ENCODE measurements at regions not wholly inside any gene's neighbourhood (a gene's known extent, or its start where the extent isn't known, plus 50 kb on each side); places are given as distances from the start of the nearest gene placed in this dataset.

DNA sequence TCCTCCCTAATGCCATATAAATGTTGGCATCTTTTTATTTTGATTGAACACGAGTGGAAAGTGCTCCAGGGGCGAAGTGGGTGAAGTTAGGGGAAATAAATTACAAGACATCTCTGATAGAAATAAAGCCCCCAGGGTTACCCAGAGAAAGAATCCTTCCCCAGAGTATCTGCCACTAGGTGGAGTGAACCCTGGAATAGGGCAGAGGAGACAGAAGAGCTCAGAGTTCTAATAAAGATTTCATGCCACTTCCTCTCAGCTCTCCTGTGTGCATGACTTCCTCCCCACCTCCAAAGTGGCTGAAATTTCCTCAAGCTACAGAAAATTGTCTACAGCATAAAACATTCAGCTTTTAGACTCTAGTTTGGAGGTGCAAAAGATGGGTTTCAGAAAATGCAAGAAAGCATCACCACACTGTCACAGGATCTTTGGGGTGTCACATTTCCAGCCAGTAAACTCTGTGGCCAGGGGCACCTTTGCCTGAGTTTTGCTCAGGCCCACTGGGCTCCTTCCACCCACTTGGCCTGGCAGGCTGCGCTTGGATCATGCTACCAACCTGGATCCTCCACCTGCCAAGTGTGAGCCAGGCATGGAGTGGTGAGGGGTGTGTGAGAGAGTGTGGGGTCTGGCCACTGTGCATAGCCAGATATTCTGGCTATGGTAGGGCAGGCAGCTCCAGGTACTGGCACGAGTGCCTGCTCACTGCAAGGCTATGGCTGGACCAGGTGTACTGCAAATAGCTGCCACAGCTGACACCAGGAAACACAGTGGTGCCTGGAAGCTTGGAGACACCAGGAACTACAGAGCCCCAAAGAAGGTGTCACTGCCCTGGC is 208.8 kb upstream of the USP25 start:
- H3K27ac ChIP-seq, result no peak overlapping the region
- TF ChIP-seq, protein P1, sequence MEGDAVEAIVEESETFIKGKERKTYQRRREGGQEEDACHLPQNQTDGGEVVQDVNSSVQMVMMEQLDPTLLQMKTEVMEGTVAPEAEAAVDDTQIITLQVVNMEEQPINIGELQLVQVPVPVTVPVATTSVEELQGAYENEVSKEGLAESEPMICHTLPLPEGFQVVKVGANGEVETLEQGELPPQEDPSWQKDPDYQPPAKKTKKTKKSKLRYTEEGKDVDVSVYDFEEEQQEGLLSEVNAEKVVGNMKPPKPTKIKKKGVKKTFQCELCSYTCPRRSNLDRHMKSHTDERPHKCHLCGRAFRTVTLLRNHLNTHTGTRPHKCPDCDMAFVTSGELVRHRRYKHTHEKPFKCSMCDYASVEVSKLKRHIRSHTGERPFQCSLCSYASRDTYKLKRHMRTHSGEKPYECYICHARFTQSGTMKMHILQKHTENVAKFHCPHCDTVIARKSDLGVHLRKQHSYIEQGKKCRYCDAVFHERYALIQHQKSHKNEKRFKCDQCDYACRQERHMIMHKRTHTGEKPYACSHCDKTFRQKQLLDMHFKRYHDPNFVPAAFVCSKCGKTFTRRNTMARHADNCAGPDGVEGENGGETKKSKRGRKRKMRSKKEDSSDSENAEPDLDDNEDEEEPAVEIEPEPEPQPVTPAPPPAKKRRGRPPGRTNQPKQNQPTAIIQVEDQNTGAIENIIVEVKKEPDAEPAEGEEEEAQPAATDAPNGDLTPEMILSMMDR (conservative IDR thresholded peaks at IDR 0.05), result peak; percentile 78

DNA sequence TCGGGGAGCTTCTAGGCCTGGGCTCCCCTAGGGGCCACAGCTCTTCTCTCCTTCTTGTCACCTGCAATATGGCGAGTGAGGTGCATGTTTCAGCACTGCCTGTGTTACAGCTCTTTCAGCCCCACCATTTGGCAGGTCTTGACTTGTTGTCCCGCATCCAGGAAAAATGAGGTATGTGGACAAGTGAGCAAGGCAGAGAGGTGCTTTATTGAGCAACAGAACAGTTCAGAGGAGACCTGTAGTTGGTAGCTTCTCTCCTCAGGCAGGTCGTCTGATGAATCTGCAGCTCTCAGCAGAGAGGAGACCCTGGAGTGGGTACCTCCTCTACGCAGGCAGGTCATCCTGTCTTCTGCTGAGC is 208.2 kb upstream of the USP25 start:
- no peak overlapping the region for H3K27ac ChIP-seq
- TF ChIP-seq, protein P1 (conservative IDR thresholded peaks at IDR 0.05), result no peak

DNA sequence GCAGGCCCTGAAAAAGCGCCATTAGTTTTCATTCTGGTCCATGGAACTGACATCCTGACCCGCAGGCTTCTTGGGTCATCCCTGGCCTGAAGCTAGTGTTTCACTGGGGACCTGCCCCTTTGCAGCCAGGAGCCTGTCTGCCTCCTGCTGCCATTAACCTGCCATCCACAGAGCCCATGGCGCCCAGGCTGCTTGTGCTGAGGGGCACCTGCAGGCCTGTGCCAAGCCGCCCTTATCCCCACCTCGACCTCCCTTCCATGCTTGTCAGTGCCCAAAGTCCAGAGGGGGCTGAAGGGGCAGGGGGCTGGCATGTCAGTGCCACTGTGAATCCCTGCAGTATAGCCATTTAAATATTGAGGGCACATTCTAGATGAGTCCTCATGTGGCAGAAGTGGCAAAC is 207.6 kb upstream of the USP25 start:
- H3K27ac ChIP-seq, result no peak overlapping the region

DNA sequence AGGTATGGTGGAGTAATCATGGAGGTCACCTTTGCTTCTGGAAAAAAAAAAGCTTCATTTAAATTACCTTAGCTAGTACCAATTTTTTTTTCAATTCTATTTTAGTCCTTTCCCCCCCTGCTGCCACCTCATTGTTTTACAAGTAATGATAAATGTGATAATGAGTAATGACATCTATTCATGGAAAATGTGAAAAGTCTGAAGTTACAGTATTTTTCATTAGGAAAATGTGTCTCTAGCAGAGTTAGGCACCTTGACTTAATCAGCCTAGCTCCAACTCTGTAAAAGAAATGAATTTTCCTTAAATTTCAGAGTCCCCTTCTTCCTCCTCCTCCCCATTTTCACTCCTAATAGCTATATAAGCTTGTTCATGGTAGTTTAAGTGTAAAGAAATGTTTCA is 204.9 kb upstream of the USP25 start:
- TF ChIP-seq, protein P1 (conservative IDR thresholded peaks at IDR 0.05), result no peak
- H3K27ac ChIP-seq, result no peak overlapping the region

More for the DNA sequence above, 207.6 kb upstream of the USP25 start:
- TF ChIP-seq, protein P1 (conservative IDR thresholded peaks at IDR 0.05), result no peak

DNA sequence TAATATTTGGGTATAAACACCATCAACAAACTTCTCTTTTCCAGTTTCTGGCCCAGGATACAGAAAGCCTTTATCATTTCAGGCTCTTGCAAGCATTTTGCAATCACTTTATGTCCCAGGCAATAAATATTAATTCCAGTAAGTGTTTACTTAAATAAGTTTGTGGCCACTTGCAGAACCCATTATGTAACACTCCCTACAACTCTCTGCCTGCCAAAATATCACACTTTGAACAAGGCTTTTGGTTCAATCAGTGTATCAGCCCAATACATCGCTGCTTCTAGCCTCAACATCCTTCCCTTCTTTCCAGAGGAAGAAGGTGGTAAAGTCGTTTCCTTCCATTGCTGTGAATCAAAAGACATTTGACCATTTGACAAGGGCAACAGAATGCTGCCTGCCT is 203.0 kb upstream of the USP25 start:
- TF ChIP-seq, protein P1 (conservative IDR thresholded peaks at IDR 0.05), result no peak
- no peak overlapping the region for H3K27ac ChIP-seq

DNA sequence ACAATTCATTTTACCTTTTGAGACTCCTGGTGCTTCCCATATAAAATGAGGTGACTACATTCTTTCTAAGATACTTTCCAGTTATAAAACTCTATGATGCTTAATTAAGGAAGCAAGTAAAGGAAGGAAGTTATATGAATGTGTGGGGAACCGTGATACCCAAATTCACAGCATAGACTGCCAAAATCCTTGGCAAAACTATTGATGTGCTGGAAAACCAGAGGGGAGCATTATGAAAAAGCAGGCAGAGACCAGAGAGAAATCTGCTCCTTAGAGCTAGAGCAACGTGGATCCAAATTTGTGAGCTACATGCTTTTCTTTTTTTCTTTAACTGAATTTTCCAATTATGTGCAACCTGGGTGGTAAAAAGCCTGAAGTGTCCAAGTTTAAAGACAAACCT is 201.4 kb upstream of the USP25 start:
- H3K27ac ChIP-seq, result no peak overlapping the region
- TF ChIP-seq, protein P1 (conservative IDR thresholded peaks at IDR 0.05), result no peak

DNA sequence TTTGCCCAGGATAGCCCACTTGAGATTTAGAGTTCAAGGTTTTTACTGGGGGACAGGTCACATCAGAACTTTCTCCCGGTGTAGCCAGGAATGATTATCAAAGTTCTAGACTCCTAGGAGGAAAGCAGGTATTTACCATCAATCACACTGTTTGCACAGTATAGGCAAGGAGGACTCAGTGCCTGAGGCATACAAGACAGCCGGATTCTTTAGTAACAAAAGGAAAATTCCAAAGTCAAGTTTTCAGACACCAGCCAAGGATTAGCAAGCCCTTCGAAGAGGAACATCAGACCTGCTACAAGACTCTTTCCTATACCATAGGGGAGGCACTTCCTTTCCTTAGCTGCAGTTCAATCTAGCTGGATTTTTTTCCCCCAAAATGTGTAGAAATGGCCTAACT is 197.8 kb upstream of the USP25 start:
- H3K27ac ChIP-seq, result no peak overlapping the region
- TF ChIP-seq, protein P1 (conservative IDR thresholded peaks at IDR 0.05), result no peak

Data from VCaP (cell line).